NCI-H1092 treated with DMSO at 0.1 percent for 48 hours (cell line): ENCODE measurements at regions not wholly inside any gene's neighbourhood (a gene's known extent, or its start where the extent isn't known, plus 50 kb on each side); places are given as distances from the start of the nearest gene placed in this dataset.
"Not testable (repeated sequence)": the region's sequence is repeated elsewhere in the genome, so short reads cannot be mapped to it uniquely, and the experiment has no call there.

Experiments used
- DNase-seq: peaks from one replicate; lab custom pipeline; 2025; lab: John Stamatoyannopoulos, UW

DNA sequence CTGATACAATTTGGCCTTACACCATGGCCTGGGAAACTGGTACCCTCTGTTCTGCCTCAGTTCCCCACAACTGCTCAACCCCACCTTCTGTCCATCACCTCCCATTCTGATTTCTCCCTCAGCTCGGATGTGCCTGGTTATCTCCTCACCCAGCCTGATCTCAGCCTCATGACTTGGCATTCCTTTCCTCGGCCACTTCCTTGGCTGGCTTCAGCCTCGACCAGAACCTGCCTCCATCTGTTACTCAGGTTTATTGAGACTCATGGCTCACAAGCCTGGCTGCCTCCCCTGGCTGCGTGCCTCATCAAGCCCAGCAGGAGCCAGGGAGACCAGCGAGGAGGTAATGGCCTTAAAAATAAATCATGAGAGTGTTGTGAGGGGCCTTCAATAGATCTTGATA is 356.2 kb upstream of the SPRED2 start:
- no peak for DNase-seq

DNA sequence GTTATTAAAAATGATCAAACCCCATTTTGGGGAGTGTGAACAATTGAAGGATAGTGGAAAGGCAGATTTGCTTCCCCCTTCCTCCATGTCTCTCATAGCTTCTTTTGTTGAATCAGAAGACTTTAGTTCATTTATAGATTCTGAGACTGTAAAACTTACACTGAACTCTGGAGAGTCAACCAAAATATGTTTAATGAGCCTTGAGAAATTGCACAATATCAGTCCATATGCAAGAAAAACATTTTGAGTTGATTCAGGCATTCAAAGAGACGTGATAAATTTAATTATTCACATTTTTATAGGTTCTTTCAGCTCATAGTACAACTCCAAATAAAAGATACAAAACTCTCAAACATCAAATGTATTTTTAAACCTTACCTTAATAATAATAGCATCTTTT is 354.4 kb upstream of the SPRED2 start:
- DNase-seq, result no peak

- no peak for DNase-seq
Measured at GRCh38 chr2:65786007-65786717, 353.8 kb upstream of the SPRED2 start.

- DNase-seq, result no peak
Measured at GRCh38 chr2:65782996-65783650, 350.7 kb upstream of the SPRED2 start.

DNA sequence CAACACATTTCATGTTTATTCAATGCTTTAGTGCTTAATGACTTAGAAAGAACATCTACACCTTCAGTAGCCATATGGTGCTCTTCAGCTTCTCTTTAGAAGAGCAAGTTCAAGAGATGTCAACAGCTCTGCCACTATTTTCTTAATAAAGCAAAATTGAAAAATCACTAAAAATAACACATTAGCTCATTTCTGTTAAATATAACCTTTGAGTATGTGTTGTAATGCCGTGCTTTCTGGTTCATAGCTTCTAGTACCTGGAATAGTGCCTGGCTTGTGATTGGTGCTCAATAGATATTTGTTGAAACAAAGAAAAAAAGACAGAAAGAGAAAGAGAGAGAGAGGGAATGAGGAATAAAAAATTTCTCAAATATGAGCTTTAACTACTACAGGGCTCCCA is 349.8 kb upstream of the SPRED2 start:
- DNase-seq, result no peak

DNA sequence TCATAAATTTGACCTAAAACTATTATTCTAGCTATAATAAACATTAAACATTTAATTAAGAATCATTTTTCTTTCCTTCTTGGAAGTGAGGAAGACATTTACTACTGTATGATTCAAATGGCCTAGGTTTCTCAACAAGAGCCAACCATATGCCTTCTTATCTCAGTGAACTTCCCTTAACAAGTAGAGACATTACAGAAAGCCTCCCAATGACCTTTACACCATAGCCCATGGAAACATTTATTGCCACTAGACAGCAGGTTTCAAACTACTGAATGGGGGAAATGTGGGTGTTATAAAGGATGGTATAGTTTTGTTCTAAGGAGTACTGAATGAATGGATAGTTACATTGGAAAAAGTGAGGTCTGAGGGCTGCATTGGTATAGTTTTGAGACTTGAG is 349.4 kb upstream of the SPRED2 start:
- DNase-seq, result no peak

GRCh38 chr2:65779021-65779420 is 346.6 kb upstream of the SPRED2 start:
- DNase-seq, result no peak

GRCh38 chr2:65778137-65778536 is 345.7 kb upstream of the SPRED2 start:
- DNase-seq, result no peak

DNA sequence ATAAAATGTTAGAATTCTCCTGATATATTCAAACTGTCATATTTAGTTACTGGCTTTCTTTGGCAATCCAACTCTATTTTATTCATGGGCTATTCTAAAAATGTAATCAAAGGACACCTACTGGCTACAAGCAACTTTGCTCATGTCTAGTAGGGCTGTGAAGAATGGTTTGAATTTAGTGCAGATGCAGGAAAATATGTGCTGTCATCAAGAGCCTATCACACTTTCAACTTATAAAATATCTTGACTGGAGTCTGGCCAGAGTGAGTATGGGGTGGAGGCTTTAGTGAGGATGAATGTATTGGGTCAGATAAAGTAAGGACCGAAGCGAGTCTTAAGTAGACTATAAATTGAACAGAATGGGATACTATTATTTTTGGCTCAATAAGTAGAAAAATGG is 343.4 kb upstream of the SPRED2 start:
- DNase-seq, result no peak

GRCh38 chr2:65767946-65768345 is 335.5 kb upstream of the SPRED2 start:
- DNase-seq, result no peak

- no peak for DNase-seq
Measured at GRCh38 chr2:65766768-65767267, 334.4 kb upstream of the SPRED2 start.

DNA sequence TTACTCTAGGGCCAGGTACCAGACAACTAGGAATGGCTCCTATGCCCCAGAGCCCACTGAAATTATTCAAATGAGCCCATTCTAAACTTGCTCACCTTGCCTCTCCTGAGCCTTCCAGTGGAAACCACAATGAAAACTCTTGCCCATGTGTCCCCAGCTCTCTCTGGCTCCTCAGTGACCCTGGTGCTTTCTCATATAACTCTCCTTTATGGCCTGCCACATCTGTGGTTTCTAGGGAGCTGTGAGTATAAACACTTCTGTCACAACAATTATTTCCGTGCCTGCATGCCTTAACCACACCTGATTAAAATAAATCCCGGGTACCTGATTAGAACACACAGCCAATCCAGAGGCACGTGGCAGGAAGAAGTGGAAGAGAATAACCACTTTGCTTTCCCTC is 333.0 kb upstream of the SPRED2 start:
- DNase-seq, result no peak

- no peak for DNase-seq
Measured at GRCh38 chr2:65762068-65762467, 329.7 kb upstream of the SPRED2 start.

DNA sequence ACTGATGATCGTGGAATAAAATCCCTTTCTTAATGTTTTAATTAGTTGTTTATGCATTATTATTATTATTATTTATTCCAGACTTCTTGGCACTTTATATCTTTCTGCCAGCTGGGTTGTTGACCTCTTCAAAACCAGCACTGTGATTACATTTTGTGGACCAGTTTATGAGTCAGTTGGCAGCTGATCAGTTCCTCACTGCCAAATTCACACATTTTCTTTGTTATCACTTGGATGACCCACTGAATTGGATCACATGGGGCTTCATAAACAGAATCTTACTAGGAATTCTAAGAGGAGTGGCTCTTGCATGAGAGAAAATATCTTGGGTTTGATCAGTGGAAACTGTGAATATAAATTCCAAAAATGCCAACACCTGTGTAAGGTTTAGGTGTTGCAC is 321.8 kb upstream of the SPRED2 start:
- DNase-seq, result no peak

GRCh38 chr2:65751408-65751807 is 319.0 kb upstream of the SPRED2 start:
- DNase-seq, result no peak

DNA sequence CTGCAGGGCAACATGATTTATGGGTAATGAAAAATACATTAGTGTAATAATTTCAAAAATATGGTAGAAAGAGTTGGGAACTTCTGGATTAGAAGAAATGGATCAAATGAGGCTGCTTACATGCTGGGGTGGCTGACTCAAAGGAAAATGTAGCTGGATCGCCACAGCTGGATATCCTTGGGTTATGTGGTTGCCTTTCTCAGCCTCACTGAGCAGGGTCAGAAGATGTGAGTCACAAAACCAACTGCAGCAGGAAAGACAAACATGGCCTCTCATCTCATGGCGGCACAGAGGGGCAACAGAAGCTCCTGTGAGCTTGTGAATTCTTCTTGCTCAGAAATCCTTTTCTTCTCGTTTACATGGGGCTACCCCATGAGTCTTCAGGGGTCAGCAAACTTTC is 317.1 kb upstream of the SPRED2 start:
- no peak for DNase-seq

DNA sequence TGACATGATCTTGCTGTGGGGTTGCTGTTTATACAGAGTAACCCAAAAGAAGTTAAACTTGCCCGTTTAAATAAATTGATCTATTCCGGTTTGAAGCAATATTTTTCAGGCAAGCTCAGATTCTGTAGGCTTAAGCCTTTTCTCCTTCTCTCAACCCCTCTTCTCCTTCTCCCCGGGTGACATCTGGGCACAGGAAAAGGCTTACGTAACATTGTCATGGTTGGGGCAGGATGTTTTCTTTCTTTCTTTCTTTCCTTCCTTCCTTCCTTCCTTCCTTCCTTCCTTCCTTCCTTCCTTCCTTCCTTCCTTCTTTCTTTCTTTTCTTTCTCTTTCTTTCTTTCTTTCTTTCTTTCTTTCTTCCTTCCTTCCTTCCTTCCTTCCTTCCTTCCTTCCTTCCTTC is 315.5 kb upstream of the SPRED2 start:
- not testable (repeated sequence) for DNase-seq

DNA sequence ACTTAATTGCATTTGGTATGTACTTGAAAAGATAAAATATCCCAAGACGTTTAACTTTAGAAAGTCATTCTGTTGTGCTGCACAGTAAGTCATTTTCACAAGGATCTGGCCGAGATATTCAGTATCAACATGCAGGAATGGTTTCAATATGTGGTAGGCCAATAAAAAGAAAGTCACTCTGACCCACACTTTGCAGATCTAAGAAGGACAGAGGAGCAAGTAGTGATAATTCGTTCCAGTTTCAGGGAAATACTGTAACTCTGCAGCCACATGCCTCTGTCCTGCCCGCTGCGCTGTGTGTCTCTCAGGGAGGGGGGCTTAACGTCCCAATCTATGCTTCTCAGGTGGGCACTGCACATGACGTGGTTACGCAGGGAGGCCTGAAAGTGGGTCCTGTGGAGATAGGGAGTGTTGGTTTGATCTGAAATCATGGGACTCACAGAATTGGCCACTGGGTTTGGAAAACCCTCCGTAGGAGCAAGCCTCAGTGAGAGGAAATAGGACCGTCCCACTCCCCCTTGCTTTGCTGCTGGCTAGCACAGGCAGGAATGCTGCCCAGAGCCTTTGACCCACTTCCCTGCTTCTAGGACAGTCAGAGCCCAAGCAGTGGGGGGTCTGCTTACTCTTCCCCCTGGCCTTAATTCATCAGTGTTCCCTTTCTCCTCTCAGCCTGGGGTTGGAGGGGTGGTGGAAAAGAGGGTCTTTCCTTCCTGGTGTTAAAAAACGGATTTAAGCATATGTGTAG is 314.7 kb upstream of the SPRED2 start:
- no peak for DNase-seq

DNA sequence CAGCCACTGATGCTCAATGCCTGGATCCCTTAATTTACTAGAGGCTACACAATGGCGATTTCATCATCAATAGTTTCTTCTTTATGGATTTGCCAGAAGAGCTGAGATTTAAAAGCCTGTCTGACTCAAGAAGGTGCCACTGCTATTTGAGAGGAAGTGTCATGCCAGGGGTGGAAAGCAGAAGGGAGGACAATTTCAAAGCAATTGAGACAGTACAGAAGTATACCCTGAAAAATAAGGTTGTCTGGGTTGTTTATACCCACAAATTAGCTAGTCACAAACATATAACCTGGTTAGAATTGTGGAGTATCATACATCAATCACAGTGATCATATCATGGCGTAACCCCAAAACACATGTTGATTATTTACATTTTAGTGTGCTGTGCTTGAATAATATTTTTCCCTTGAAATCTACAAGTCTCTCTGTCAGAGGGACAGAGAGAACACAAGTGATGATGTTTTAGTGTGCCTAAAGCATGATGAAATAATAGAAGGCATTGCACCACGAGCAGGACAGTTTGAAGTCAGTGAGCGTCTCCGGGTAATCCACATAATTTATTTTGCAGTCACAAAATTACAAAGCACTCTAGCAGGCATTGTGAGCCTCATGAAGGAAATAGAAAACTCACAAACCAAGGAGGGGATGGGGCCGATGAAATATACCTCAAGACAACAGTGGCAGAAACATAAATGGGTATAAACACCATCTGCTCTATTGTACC is 312.2 kb upstream of the SPRED2 start:
- no peak for DNase-seq

GRCh38 chr2:65742977-65743376 is 310.6 kb upstream of the SPRED2 start:
- DNase-seq, result no peak

GRCh38 chr2:65739927-65740326 is 307.5 kb upstream of the SPRED2 start:
- no peak for DNase-seq

GRCh38 chr2:65737452-65738011 is 305.1 kb upstream of the SPRED2 start:
- no peak for DNase-seq
